ENCODE measurements at regions not wholly inside any gene's neighbourhood (a gene's known extent, or its start where the extent isn't known, plus 50 kb on each side); places are given as distances from the start of the nearest gene placed in this dataset.

- TF ChIP-seq EZH2 (IDR thresholded peaks at IDR 0.05; ENCODE audit: borderline replicate concordance, low read depth, low read length, poor library complexity, severe bottlenecking) (no peak), CTCF (conservative IDR thresholded peaks at IDR 0.05; ENCODE audit: low read depth, low read length) (no peak)
Observed at GRCh38 chr15:38638126-38638525, 73.5 kb upstream of the RASGRP1 start.
